Large intestine (tissue), 3 donors: ENCODE measurements at regions not wholly inside any gene's neighbourhood (a gene's known extent, or its start where the extent isn't known, plus 50 kb on each side); places are given as distances from the start of the nearest gene placed in this dataset.

Experiments used
- DNase-seq, 2 donors: peaks; one replicate each; pipeline versions ENCODE4 v3.0.0 to v3.0.0-alpha.2; 2013
- H3K27ac ChIP-seq: one replicate; pipeline ENCODE4 v1.5.1; 2013; ENCODE audit warnings: low read length
- H3K27me3 ChIP-seq: 2 replicates; pipeline ENCODE4 v1.6.1; 2013; ENCODE audit warnings: low read length; ENCODE audit not compliant: control insufficient read depth, insufficient read depth
- H3K36me3 ChIP-seq: 2 replicates; pipeline ENCODE4 v1.6.1; 2013; ENCODE audit warnings: low read length; ENCODE audit not compliant: control insufficient read depth, insufficient read depth
- H3K4me1 ChIP-seq: one replicate; pipeline ENCODE4 v1.6.1; 2013; ENCODE audit warnings: low read length; ENCODE audit not compliant: control insufficient read depth, insufficient read depth
- H3K4me3 ChIP-seq: one replicate; pipeline ENCODE4 v1.5.1; 2013; ENCODE audit warnings: low read length
- H3K9me3 ChIP-seq: one replicate; pipeline ENCODE4 v1.6.1; 2013; ENCODE audit warnings: mild to moderate bottlenecking, low read depth, low read length, moderate library complexity; ENCODE audit not compliant: control insufficient read depth
- WGBS: methylation state at CpG from one replicate; pipeline ENCODE4 v1.1.5; 2013; ENCODE audit warnings: low lambda C conversion rate; ENCODE audit not compliant: insufficient coverage; 5-methylcytosine and 5-hydroxymethylcytosine counted together

- Histone ChIP-seq H3K4me1 (no peaks in the 10 kb centered on the region), H3K27me3 (no peaks in the 10 kb centered on the region), H3K9me3 (no peaks in the 10 kb centered on the region), H3K36me3 (no peaks in the 10 kb centered on the region), H3K27ac (no peak overlapping the region), H3K4me3 (no peak overlapping the region)
- no CpG with 5 or more reads among the region's 2 CpGs for WGBS
- no peak for DNase-seq
These were observed 71.3 kb downstream of the RPE65 start for GRCh38 chr1:68378296-68379084.

- Histone ChIP-seq H3K27me3 (no peaks in the 10 kb centered on the region), H3K36me3 (no peaks in the 10 kb centered on the region), H3K4me3 (no peak overlapping the region), H3K27ac (no peak overlapping the region), H3K9me3 (peaks cover 3% of the 10 kb centered on the region), H3K4me1 (no peaks in the 10 kb centered on the region)
- 100% methylated on average over 1 of the region's 3 CpGs for WGBS
- DNase-seq, result no peak
These were observed 72.7 kb downstream of the RPE65 start for GRCh38 chr1:68377098-68377497.

GRCh38 chr1:68376441-68376840 is 73.3 kb downstream of the RPE65 start:
- Histone ChIP-seq H3K4me3 (no peak overlapping the region), H3K36me3 (no peaks in the 10 kb centered on the region)

GRCh38 chr1:68375919-68376318 is 73.8 kb downstream of the RPE65 start:
- WGBS, result no CpG with 5 or more reads among the region's 1 CpG
- no peaks in the 10 kb centered on the region for H3K27me3 ChIP-seq
- H3K27ac ChIP-seq, result no peak overlapping the region
- no peaks in the 10 kb centered on the region for H3K4me1 ChIP-seq
- no peak for DNase-seq
- H3K36me3 ChIP-seq, result no peaks in the 10 kb centered on the region
- no peak overlapping the region for H3K4me3 ChIP-seq
- peaks cover 3% of the 10 kb centered on the region for H3K9me3 ChIP-seq

More at GRCh38 chr1:68376441-68376840, 73.3 kb downstream of the RPE65 start:
- Histone ChIP-seq H3K9me3 (peaks cover 3% of the 10 kb centered on the region), H3K27ac (no peak overlapping the region), H3K27me3 (no peaks in the 10 kb centered on the region), H3K4me1 (no peaks in the 10 kb centered on the region)
- DNase-seq, result no peak

- 100% methylated on average over 4 of the region's 18 CpGs for WGBS
- Histone ChIP-seq H3K4me3 (no peak overlapping the region), H3K27ac (no peak overlapping the region), H3K27me3 (no peaks in the 10 kb centered on the region), H3K36me3 (no peaks in the 10 kb centered on the region), H3K9me3 (peaks cover 3% of the 10 kb centered on the region), H3K4me1 (no peaks in the 10 kb centered on the region)
- DNase-seq, result no peak
These were observed 76.6 kb downstream of the RPE65 start for GRCh38 chr1:68373173-68373572.

GRCh38 chr1:68372487-68372886 is 77.3 kb downstream of the RPE65 start:
- Histone ChIP-seq H3K36me3 (no peaks in the 10 kb centered on the region), H3K4me3 (no peak overlapping the region), H3K9me3 (peaks cover 3% of the 10 kb centered on the region), H3K27ac (no peak overlapping the region), H3K27me3 (no peaks in the 10 kb centered on the region), H3K4me1 (no peaks in the 10 kb centered on the region)
- WGBS, result no CpG with 5 or more reads among the region's 6 CpGs
- DNase-seq, result no peak

GRCh38 chr1:68370101-68370915 is 79.4 kb downstream of the RPE65 start:
- WGBS, result 50% methylated on average over 1 of the region's 1 CpG
- H3K27me3 ChIP-seq, result no peaks in the 10 kb centered on the region
- no peaks in the 10 kb centered on the region for H3K4me1 ChIP-seq
- no peaks in the 10 kb centered on the region for H3K36me3 ChIP-seq
- H3K27ac ChIP-seq, result no peak overlapping the region
- DNase-seq, result no peak
- peaks cover 3% of the 10 kb centered on the region for H3K9me3 ChIP-seq
- no peak overlapping the region for H3K4me3 ChIP-seq

GRCh38 chr1:68366572-68366971 is 83.2 kb downstream of the RPE65 start:
- Histone ChIP-seq H3K27ac (no peak overlapping the region), H3K27me3 (no peaks in the 10 kb centered on the region), H3K9me3 (no peaks in the 10 kb centered on the region), H3K4me3 (no peak overlapping the region), H3K4me1 (no peaks in the 10 kb centered on the region), H3K36me3 (no peaks in the 10 kb centered on the region)
- DNase-seq, result no peak
- 96% methylated on average over 4 of the region's 5 CpGs for WGBS

GRCh38 chr1:68365709-68366382 is 83.9 kb downstream of the RPE65 start:
- DNase-seq, result no peak
- Histone ChIP-seq H3K27ac (no peak overlapping the region), H3K27me3 (no peaks in the 10 kb centered on the region), H3K36me3 (no peaks in the 10 kb centered on the region), H3K4me1 (no peaks in the 10 kb centered on the region), H3K4me3 (no peak overlapping the region), H3K9me3 (no peaks in the 10 kb centered on the region)
- 100% methylated on average over 1 of the region's 1 CpG for WGBS

- Histone ChIP-seq H3K9me3 (no peaks in the 10 kb centered on the region), H3K4me3 (no peak overlapping the region), H3K27ac (no peak overlapping the region), H3K4me1 (no peaks in the 10 kb centered on the region), H3K27me3 (no peaks in the 10 kb centered on the region), H3K36me3 (no peaks in the 10 kb centered on the region)
- no peak for DNase-seq
These were observed 86.4 kb downstream of the RPE65 start for GRCh38 chr1:68363339-68363738.
